ENCODE measurements at regions not wholly inside any gene's neighbourhood (a gene's known extent, or its start where the extent isn't known, plus 50 kb on each side); places are given as distances from the start of the nearest gene placed in this dataset.

GRCh38 chr5:110329955-110330525 is 396.4 kb downstream of the TMEM232 start:
- CTCF ChIA-PET: no interaction called here
- no peak for TF ChIP-seq CTCF (IDR thresholded peaks at IDR 0.05; ENCODE audit: control extremely low read depth, extremely low read depth, low read depth, missing control alignments)
- no peak for DNase-seq (ENCODE audit: extremely low spot score)
- POLR2A ChIA-PET: no interaction called here

- no peak for DNase-seq (ENCODE audit: extremely low spot score)
- POLR2A ChIA-PET: no interaction called here
- TF ChIP-seq CTCF (IDR thresholded peaks at IDR 0.05; ENCODE audit: control extremely low read depth, extremely low read depth, low read depth, missing control alignments): peak; percentile 15
- CTCF ChIA-PET: interaction anchor here (1.0 to 1.4 kb wide), 2 partner anchors 11 to 23 kb away, joined by 3 read pairs; no protein-coding TSS in a partner anchor
Measured at GRCh38 chr5:110333384-110333783, 393.1 kb downstream of the TMEM232 start.

GRCh38 chr5:110335361-110336066 is 391.0 kb downstream of the TMEM232 start:
- POLR2A ChIA-PET: no interaction called here
- no peak for TF ChIP-seq CTCF (IDR thresholded peaks at IDR 0.05; ENCODE audit: control extremely low read depth, extremely low read depth, low read depth, missing control alignments)
- no peak for DNase-seq (ENCODE audit: extremely low spot score)
- CTCF ChIA-PET: interaction anchor here (1.3 kb wide), 1 partner anchor 13 kb away, joined by 3 read pairs; no protein-coding TSS in a partner anchor

GRCh38 chr5:110338341-110339083 is 388.0 kb downstream of the TMEM232 start:
- no peak for TF ChIP-seq CTCF (IDR thresholded peaks at IDR 0.05; ENCODE audit: control extremely low read depth, extremely low read depth, low read depth, missing control alignments)
- no peak for DNase-seq (ENCODE audit: extremely low spot score)
- ChIA-PET CTCF (no interaction called here), POLR2A (no interaction called here)

- CTCF ChIA-PET: no interaction called here
- POLR2A ChIA-PET: no interaction called here
- no peak for DNase-seq (ENCODE audit: extremely low spot score)
- TF ChIP-seq CTCF (IDR thresholded peaks at IDR 0.05; ENCODE audit: control extremely low read depth, extremely low read depth, low read depth, missing control alignments): no peak
Measured at GRCh38 chr5:110339399-110339798, 387.1 kb downstream of the TMEM232 start.

- ChIA-PET CTCF (no interaction called here), POLR2A (no interaction called here)
- no peak for DNase-seq (ENCODE audit: extremely low spot score)
- no peak for TF ChIP-seq CTCF (IDR thresholded peaks at IDR 0.05; ENCODE audit: control extremely low read depth, extremely low read depth, low read depth, missing control alignments)
Measured at GRCh38 chr5:110341836-110342235, 384.6 kb downstream of the TMEM232 start.

Measured in GM10248 (cell line).